LNCaP clone FGC (cell line): ENCODE measurements at regions not wholly inside any gene's neighbourhood (a gene's known extent, or its start where the extent isn't known, plus 50 kb on each side); places are given as distances from the start of the nearest gene placed in this dataset.

Experiments used
- DNase-seq: peaks from one replicate; pipeline ENCODE4 v3.0.0-alpha.2; 2011; ENCODE audit warnings: low read depth
- H3K4me3 ChIP-seq: 2 replicates; pipeline ENCODE4 v1.5.1; 2011; ENCODE audit warnings: mild to moderate bottlenecking, low read depth, low read length, control low read depth
- TF ChIP-seq, protein P1 (sequence below): IDR thresholded peaks from 2 replicates; pipeline ENCODE4 v1.5.1; 2012; ENCODE audit warnings: mild to moderate bottlenecking; ENCODE audit not compliant: control insufficient read depth, insufficient read depth; ENCODE audit errors: extremely low read depth

DNA sequence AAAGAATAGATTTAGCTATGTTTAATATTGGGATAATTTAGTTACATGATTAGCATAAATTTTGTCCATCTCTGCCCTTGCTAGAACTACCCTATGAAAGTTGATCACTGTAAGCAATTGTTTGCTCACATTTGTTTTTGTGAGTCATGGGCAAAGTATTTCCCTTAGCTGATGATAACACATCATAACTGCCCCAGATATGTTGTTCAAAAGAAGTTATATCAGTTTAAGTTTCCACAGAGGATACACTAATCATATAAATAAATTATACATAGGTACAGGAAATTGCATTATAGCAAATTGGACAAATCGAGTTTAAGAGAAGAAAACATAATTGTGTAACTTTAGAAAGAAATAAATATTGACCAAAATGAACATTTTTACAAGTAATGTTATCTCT is 223.2 kb upstream of the PIK3C3 start:
- TF ChIP-seq, protein P1, sequence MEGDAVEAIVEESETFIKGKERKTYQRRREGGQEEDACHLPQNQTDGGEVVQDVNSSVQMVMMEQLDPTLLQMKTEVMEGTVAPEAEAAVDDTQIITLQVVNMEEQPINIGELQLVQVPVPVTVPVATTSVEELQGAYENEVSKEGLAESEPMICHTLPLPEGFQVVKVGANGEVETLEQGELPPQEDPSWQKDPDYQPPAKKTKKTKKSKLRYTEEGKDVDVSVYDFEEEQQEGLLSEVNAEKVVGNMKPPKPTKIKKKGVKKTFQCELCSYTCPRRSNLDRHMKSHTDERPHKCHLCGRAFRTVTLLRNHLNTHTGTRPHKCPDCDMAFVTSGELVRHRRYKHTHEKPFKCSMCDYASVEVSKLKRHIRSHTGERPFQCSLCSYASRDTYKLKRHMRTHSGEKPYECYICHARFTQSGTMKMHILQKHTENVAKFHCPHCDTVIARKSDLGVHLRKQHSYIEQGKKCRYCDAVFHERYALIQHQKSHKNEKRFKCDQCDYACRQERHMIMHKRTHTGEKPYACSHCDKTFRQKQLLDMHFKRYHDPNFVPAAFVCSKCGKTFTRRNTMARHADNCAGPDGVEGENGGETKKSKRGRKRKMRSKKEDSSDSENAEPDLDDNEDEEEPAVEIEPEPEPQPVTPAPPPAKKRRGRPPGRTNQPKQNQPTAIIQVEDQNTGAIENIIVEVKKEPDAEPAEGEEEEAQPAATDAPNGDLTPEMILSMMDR = no peak
- DNase-seq = no peak
- no peak overlapping the region for H3K4me3 ChIP-seq

DNA sequence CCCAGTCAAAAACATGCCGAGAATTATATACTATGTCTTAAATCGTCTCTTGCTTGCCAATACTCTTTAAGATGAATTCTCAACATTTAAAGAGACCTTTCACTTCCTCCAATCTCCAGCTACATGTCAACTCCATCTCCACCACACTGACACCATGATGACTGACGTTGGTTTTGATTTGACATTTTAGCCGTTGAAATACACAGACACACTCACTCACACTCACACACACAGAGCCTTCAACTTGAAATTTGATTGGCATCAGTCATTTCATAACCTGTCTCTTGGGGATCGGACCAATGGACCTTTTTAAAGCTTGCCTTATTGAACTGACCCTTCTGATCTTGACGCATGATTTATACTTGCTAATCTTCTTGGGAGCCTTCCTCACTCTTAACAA is 230.8 kb upstream of the PIK3C3 start:
- DNase-seq = no peak
- no peak overlapping the region for H3K4me3 ChIP-seq
- TF ChIP-seq, protein P1 = no peak

DNA sequence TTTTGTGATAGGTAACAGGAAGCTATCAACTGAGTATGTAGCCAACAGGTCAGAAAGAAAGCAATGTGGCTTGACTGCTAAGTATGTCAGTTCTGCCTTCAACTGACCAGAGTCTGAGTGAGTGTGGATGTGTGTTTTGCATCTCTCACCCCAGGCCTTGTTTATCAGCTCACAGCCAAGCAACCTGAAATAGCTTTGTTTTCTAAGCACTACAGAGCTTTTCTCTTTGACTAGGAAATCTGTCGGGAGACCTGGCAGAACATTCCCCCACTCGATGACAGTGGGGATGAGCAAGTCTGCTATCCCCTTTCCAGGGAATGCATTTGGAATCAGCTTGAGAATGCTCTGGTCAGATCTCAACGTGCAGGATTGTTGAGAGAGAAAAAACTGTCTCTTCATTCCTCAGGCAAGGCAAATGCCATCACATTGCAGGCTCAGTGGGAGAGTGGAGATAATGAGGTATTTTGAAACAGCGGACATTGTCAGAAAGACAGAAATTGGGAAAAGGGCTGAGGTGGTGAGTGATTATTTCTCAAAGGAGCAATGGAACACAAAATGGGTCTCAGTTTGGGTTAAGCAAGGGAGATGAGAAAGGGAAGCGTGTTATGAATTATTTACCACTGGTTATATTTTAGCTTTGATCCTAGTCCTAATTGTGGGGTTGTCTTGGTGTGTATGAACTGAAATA is 233.8 kb upstream of the PIK3C3 start:
- TF ChIP-seq, protein P1 = no peak
- DNase-seq = no peak

DNA sequence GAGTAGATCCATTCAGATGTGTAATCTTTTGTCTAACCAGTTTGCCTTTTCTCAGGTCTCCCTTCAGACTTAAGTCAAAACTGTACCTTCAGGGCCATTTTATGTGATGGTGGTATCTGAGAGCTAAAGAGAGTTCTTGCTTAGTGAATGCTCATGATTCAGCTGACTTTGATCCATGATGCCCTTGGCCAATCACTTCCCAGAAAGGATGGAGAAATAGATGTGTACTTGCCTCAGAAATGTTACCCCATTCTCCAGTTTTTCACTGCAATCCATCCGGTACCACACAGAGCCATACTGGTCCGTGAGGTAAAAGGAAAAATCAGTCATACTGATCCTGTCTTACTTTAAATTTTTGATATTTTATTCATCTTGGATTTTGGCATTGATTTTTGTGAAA is 234.8 kb upstream of the PIK3C3 start:
- no peak overlapping the region for H3K4me3 ChIP-seq
- TF ChIP-seq, protein P1 = no peak
- DNase-seq = no peak

More for the DNA sequence above, 233.8 kb upstream of the PIK3C3 start:
- no peak overlapping the region for H3K4me3 ChIP-seq

DNA sequence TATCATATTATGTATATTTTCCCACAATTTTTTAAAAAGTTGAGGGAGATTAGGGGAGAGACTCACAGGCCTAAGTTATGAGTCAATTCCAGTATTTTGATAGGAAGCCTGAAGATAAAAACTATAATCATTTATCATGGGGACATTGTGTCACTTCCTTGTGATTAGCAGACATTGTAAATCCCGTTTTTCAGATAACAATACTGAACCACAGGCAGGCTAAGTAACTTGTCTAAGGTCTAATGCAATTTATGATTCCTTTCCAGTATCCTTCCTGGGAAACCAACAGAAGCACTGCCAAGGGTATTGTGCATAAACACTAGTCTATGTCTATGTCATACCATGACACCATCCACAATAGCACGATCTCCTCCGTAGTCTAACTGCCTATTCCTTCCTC is 235.2 kb upstream of the PIK3C3 start:
- DNase-seq = no peak
- H3K4me3 ChIP-seq = no peak overlapping the region
- TF ChIP-seq, protein P1 = no peak

DNA sequence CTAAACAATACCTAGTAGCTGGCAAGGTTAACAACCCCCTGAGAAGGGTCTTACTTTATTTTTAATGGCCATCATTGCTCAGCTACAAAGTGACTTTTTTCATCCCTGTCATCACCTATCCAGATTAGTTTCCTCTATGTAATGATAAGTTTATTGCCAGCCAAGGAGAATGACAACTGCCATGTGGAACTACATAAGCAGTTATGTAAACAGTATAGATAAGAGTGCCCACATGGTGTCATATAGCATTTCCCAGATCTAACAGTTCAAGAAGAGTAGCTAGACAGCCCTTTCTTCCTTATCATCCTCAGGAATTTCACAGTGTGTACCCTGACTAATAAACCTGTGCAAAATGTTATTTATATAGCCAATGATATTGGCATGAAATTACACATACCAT is 240.2 kb upstream of the PIK3C3 start:
- DNase-seq = peak; percentile 72
- no peak overlapping the region for H3K4me3 ChIP-seq
- TF ChIP-seq, protein P1 = no peak
